Body of pancreas (tissue), 4 donors: ENCODE measurements at regions not wholly inside any gene's neighbourhood (a gene's known extent, or its start where the extent isn't known, plus 50 kb on each side); places are given as distances from the start of the nearest gene placed in this dataset.

Experiments used
- ATAC-seq: fragments of 150-250 bp; one replicate; pipeline ENCODE4 v1.9.1; 2016
- DNase-seq, 4 donors: peaks; one replicate each; pipeline ENCODE4 v3.0.0-alpha.2; 2019
- H3K27ac ChIP-seq, 4 donors: fragments of 200-600 bp; sonication (generic); 1 replicate in 3 of 4; 2 replicates in 1 of 4; pipeline versions ENCODE4 v1.5.1 to v1.6.1; 2016 to 2019; ENCODE audit warnings: mild to moderate bottlenecking in 1 of 4, mixed read lengths in 1 of 4, moderate library complexity in 1 of 4
- H3K27me3 ChIP-seq, 2 donors: fragments of 200-600 bp; sonication (generic); one replicate each; pipeline ENCODE4 v1.6.0; 2016; ENCODE audit warnings: mild to moderate bottlenecking in 1 of 2
- H3K36me3 ChIP-seq, 2 donors: fragments of 200-600 bp; sonication (generic); replicated peaks in 1 of 2; 2 replicates each; pipeline ENCODE4 v1.5.1; 2016; ENCODE audit warnings: low read depth in 2 of 2; ENCODE audit not compliant: insufficient read depth in 1 of 2
- H3K4me1 ChIP-seq: fragments of 200-600 bp; sonication (generic); one replicate; pipeline ENCODE4 v1.6.0; 2016
- H3K4me3 ChIP-seq, 2 donors: fragments of 200-600 bp; sonication (generic); 1 replicate in 1 of 2; 2 replicates in 1 of 2; pipeline ENCODE4 v1.5.1; 2016 to 2019
- H3K9me3 ChIP-seq, 3 donors: fragments of 200-600 bp; sonication (generic); 1 replicate in 2 of 3; 2 replicates in 1 of 3; pipeline ENCODE4 v1.5.1; 2016
- CTCF ChIP-seq, 7 experiments: fragments of 450-650 bp in 4 of 7; fragments of 200-600 bp in 3 of 7; sonication (generic) in 3 of 7; IDR thresholded peaks; one replicate each; pipeline ENCODE4 v1.5.1; 2016 to 2019; ENCODE audit warnings: antibody characterized with exemption in 7 of 7
- POLR2A ChIP-seq, 3 donors: fragments of 450-650 bp; IDR thresholded peaks; one replicate each; pipeline ENCODE4 v1.6.1; 2016; ENCODE audit warnings: antibody characterized with exemption in 3 of 3, mild to moderate bottlenecking in 2 of 3
- WGBS, 2 donors: methylation state at CpG; one replicate each; pipeline ENCODE4 v1.1.5; 2017; 5-methylcytosine and 5-hydroxymethylcytosine counted together
- intact Hi-C: fragments of 100-400 bp; cut with DNase I; formaldehyde crosslinking; loops from one replicate; pipeline ENCODE4 v1.15.1; 2023

DNA sequence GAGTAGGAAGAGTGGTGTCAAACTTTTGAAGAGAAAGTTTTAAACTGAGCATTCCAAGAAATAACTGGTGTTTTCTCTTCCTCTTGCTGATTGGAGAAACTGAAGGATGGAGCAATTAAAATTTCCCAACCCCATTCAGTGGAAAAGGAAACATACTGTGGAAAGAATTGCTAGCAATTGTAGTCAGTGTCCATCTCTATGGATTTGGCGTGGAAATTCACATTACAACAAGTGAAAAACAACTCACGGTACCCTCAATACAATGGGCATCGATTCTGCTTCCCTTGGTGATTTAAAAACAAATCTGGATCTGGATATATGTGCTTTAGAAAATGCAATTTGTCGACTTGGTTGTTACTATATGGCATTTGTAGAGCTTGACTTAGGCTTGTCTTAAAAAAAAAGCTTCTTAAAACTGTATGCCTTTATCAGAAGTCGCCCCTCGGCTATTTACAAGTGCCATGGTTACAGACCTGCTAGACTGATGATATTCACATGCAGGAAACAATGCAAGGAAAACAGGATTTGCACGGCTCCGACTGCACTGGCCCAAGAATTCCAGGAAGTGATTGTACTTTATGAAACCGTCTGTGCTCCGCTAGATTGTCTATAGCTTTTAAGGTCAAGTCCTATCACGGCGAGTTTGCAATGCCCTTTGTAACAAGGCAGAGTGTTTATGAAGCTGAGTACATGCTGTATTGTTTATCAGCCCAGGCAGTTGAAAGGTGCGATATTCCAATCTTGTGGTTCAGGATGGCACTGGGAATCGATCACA, 131.7 kb upstream of the PHACTR1 start:
- H3K9me3 ChIP-seq: no peaks in the 10 kb centered on the region
- H3K36me3 ChIP-seq: no peaks in the 10 kb centered on the region
- H3K4me1 ChIP-seq: no peaks in the 10 kb centered on the region
- TF ChIP-seq CTCF (IDR thresholded peaks at IDR 0.05) (no peak), POLR2A (IDR thresholded peaks at IDR 0.05) (no peak)
- peak overlapping the region; percentile 18 to 74 (median 58) for H3K27ac ChIP-seq
- ATAC-seq (peak; percentile 47), DNase-seq (no peak)
- intact Hi-C loops: no loop called here
- no peaks in the 10 kb centered on the region for H3K27me3 ChIP-seq
- H3K4me3 ChIP-seq: no peak overlapping the region
- 66 to 72% methylated on average over 14 of the region's 14 CpGs for WGBS, 2 donors

GRCh38 chr6:12585497-12585958, 131.0 kb upstream of the PHACTR1 start:
- Histone ChIP-seq H3K4me3 (no peak overlapping the region), H3K9me3 (no peaks in the 10 kb centered on the region), H3K27ac (peak overlapping the region; percentile 18 to 74 (median 58)), H3K4me1 (no peaks in the 10 kb centered on the region), H3K27me3 (no peaks in the 10 kb centered on the region), H3K36me3 (no peaks in the 10 kb centered on the region)
- TF ChIP-seq CTCF (IDR thresholded peaks at IDR 0.05): no peak
- TF ChIP-seq POLR2A (IDR thresholded peaks at IDR 0.05): peak in 1 of 3 donors; percentile 16
- DNase-seq (peak; percentile 29 to 54 (median 42)), ATAC-seq (peak; percentile 83)
- WGBS, 2 donors: 69 to 72% methylated on average over 12 of the region's 12 CpGs
- intact Hi-C loops: no loop called here

GRCh38 chr6:12586721-12587480, 129.7 kb upstream of the PHACTR1 start:
- no peak overlapping the region for H3K4me3 ChIP-seq
- no peaks in the 10 kb centered on the region for H3K36me3 ChIP-seq
- intact Hi-C loops: no loop called here
- no peaks in the 10 kb centered on the region for H3K9me3 ChIP-seq
- H3K4me1 ChIP-seq: no peaks in the 10 kb centered on the region
- no peaks in the 10 kb centered on the region for H3K27me3 ChIP-seq
- H3K27ac ChIP-seq: no peak overlapping the region
- TF ChIP-seq CTCF (IDR thresholded peaks at IDR 0.05) (no peak), POLR2A (IDR thresholded peaks at IDR 0.05) (no peak)
- WGBS, 2 donors: 82 to 84% methylated on average over 9 of the region's 9 CpGs
- no peak for DNase-seq
- no peak for ATAC-seq

GRCh38 chr6:12590901-12591300, 125.7 kb upstream of the PHACTR1 start:
- H3K36me3 ChIP-seq: no peaks in the 10 kb centered on the region
- no peak overlapping the region for H3K27ac ChIP-seq
- DNase-seq: no peak
- no peak overlapping the region for H3K4me3 ChIP-seq
- no peaks in the 10 kb centered on the region for H3K4me1 ChIP-seq
- H3K27me3 ChIP-seq: no peaks in the 10 kb centered on the region
- no peaks in the 10 kb centered on the region for H3K9me3 ChIP-seq
- TF ChIP-seq POLR2A (IDR thresholded peaks at IDR 0.05) (no peak), CTCF (IDR thresholded peaks at IDR 0.05) (no peak)
- ATAC-seq: no peak
- WGBS, 2 donors: 92 to 100% methylated on average over 2 of the region's 2 CpGs
- intact Hi-C loops: no loop called here
